ENCODE measurements at regions not wholly inside any gene's neighbourhood (a gene's known extent, or its start where the extent isn't known, plus 50 kb on each side); places are given as distances from the start of the nearest gene placed in this dataset.

DNA sequence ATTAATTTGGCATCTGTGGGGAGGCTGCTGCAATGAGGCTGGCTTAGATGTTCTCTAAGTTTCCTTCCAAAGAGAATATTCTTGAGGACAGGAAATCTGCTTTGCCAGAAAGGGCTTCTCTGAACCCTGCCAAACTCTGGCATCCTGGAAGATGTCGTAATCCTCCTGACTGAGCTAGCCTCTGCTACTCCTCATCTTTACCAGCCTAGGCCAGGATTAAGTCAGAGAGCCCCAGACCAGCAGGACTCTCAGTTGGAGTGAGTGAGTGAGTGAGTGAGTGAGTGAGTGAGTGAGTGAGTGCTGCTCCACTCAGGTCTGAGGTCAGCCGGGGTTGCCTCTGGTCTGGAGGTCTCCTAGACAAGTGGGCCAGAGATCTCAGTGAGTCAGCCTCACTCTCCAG, 104.9 kb upstream of the SOD3 start:
- no peaks in the 10 kb centered on the region for H3K9me3 ChIP-seq (ENCODE audit: control insufficient read depth, low read length)
- DNase-seq (peak in 1 of 3 donors; percentile 30), ATAC-seq (peak; percentile 74 to 79)
- intact Hi-C loops (cut with DNase I): no loop called here
- no peak overlapping the region for H3K4me3 ChIP-seq (ENCODE audit: low read length)
- no peaks in the 10 kb centered on the region for H3K27me3 ChIP-seq (ENCODE audit: control insufficient read depth, insufficient read depth)
- H3K4me1 ChIP-seq (ENCODE audit: control insufficient read depth, insufficient read depth, low read length): no peaks in the 10 kb centered on the region
- 61% methylated on average over 2 of the region's 2 CpGs for WGBS
- H3K27ac ChIP-seq (ENCODE audit: low read length): peak overlapping the region; percentile 50

DNA sequence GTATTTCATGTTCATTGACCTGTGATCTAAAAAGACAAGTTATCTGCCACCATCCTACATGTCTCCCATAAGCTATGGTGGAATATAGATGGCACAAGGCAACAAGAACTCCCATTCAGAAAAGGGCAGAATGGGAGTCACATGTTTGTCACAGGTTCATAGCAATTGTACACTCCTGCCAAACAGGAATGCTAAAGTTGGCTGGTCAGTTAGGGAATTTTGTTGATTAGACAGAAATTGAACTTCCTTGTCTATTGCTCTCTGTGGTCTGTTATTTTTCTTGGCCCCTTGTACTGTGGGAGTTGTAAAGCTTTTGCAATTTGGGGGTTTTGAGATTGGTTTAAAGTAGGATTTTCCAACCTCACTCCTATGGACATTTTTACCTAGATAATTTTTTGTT, 101.7 kb upstream of the SOD3 start:
- intact Hi-C loops (cut with DNase I): no loop called here
- Histone ChIP-seq H3K9me3 (ENCODE audit: control insufficient read depth, low read length) (no peaks in the 10 kb centered on the region), H3K27ac (ENCODE audit: low read length) (no peak overlapping the region), H3K27me3 (ENCODE audit: control insufficient read depth, insufficient read depth) (no peaks in the 10 kb centered on the region), H3K4me1 (ENCODE audit: control insufficient read depth, insufficient read depth, low read length) (no peaks in the 10 kb centered on the region), H3K4me3 (ENCODE audit: low read length) (no peak overlapping the region)
- ATAC-seq (no peak), DNase-seq (no peak)

- no peaks in the 10 kb centered on the region for H3K27me3 ChIP-seq (ENCODE audit: control insufficient read depth, insufficient read depth)
- H3K27ac ChIP-seq (ENCODE audit: low read length): no peak overlapping the region
- intact Hi-C loops (cut with DNase I): no loop called here
- no peaks in the 10 kb centered on the region for H3K4me1 ChIP-seq (ENCODE audit: control insufficient read depth, insufficient read depth, low read length)
- no peak overlapping the region for H3K4me3 ChIP-seq (ENCODE audit: low read length)
- DNase-seq (no peak), ATAC-seq (no peak)
- 86% methylated on average over 1 of the region's 1 CpG for WGBS
- H3K9me3 ChIP-seq (ENCODE audit: control insufficient read depth, low read length): no peaks in the 10 kb centered on the region
These were observed 95.3 kb upstream of the SOD3 start for GRCh38 chr4:24700118-24700517.

DNA sequence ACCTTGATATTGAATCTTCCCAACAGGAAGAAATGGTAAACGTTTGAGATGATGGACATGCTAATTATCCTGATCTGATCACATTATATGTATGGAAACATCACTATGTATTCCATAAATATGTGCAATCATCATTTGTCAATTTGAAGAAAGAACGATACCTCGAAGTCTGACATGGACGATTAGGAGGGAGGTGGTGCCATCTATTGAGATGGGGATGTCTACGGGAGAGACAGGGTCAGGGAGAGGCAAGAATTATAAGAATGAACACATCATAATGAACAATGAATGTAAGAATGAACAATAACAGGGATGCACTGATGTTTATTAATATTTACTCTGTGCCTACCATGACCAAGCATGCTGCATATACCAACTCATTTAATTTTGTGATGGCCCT, 93.7 kb upstream of the SOD3 start:
- DNase-seq (no peak), ATAC-seq (no peak)
- H3K9me3 ChIP-seq (ENCODE audit: control insufficient read depth, low read length): no peaks in the 10 kb centered on the region
- no peak overlapping the region for H3K27ac ChIP-seq (ENCODE audit: low read length)
- no peak overlapping the region for H3K4me3 ChIP-seq (ENCODE audit: low read length)
- no peaks in the 10 kb centered on the region for H3K27me3 ChIP-seq (ENCODE audit: control insufficient read depth, insufficient read depth)
- intact Hi-C loops (cut with DNase I): no loop called here
- H3K4me1 ChIP-seq (ENCODE audit: control insufficient read depth, insufficient read depth, low read length): no peaks in the 10 kb centered on the region
- 72% methylated on average over 5 of the region's 5 CpGs for WGBS

DNA sequence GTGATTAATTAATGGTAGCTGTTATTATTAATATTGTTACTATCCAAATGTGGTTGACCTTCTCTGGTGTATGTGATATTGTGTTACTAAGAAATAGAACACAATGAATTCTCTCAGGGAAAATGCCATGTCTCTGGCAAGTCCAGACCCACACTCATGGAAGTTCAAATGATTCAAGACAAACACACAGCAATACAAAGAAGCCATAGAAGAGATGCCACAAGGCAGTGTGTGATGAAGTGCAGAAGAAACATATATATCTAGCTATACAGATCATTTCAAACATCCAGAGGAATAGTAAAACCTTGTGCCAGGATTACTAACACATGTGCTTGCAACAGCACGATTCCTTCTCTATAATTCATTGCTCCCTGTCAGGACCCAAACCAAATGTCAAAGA, 93.1 kb upstream of the SOD3 start:
- Histone ChIP-seq H3K9me3 (ENCODE audit: control insufficient read depth, low read length) (no peaks in the 10 kb centered on the region), H3K27ac (ENCODE audit: low read length) (no peak overlapping the region), H3K27me3 (ENCODE audit: control insufficient read depth, insufficient read depth) (no peaks in the 10 kb centered on the region), H3K4me1 (ENCODE audit: control insufficient read depth, insufficient read depth, low read length) (no peaks in the 10 kb centered on the region), H3K4me3 (ENCODE audit: low read length) (no peak overlapping the region)
- 70% methylated on average over 1 of the region's 1 CpG for WGBS
- DNase-seq (no peak), ATAC-seq (no peak)
- intact Hi-C loops (cut with DNase I): no loop called here

DNA sequence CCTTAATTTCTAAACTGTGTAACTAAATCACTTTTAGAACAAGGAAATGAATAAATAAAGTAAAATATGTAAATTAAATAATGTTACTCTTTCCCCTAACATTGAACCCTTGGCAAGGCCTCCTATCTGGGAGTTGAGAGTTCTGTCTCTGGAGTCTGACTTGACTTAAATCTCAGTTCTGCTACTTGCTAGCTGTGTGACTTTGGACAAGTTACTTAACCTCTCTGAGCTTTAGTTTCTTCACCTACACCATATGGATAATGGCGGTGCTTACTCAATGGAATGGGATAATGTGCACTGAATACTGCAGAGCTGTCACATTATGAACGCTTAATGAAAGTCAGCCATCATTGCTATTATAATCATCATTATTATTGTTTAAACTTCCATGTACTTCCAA, 92.1 kb upstream of the SOD3 start:
- Histone ChIP-seq H3K9me3 (ENCODE audit: control insufficient read depth, low read length) (no peaks in the 10 kb centered on the region), H3K27me3 (ENCODE audit: control insufficient read depth, insufficient read depth) (no peaks in the 10 kb centered on the region), H3K4me3 (ENCODE audit: low read length) (no peak overlapping the region), H3K4me1 (ENCODE audit: control insufficient read depth, insufficient read depth, low read length) (no peaks in the 10 kb centered on the region), H3K27ac (ENCODE audit: low read length) (no peak overlapping the region)
- WGBS: 96% methylated on average over 2 of the region's 2 CpGs
- intact Hi-C loops (cut with DNase I): no loop called here
- no peak for DNase-seq
- no peak for ATAC-seq

GRCh38 chr4:24704149-24704548, 91.2 kb upstream of the SOD3 start:
- Histone ChIP-seq H3K27me3 (ENCODE audit: control insufficient read depth, insufficient read depth) (no peaks in the 10 kb centered on the region), H3K9me3 (ENCODE audit: control insufficient read depth, low read length) (no peaks in the 10 kb centered on the region), H3K4me1 (ENCODE audit: control insufficient read depth, insufficient read depth, low read length) (no peaks in the 10 kb centered on the region), H3K27ac (ENCODE audit: low read length) (no peak overlapping the region), H3K4me3 (ENCODE audit: low read length) (no peak overlapping the region)
- DNase-seq (no peak), ATAC-seq (no peak)
- intact Hi-C loops (cut with DNase I): no loop called here
- 71% methylated on average over 6 of the region's 6 CpGs for WGBS

- intact Hi-C loops (cut with DNase I): no loop called here
These were observed 90.2 kb upstream of the SOD3 start for GRCh38 chr4:24705016-24705753.

GRCh38 chr4:24713604-24714003, 81.8 kb upstream of the SOD3 start:
- intact Hi-C loops (cut with DNase I): no loop called here
- H3K4me3 ChIP-seq (ENCODE audit: low read length): no peak overlapping the region
- no peak overlapping the region for H3K27ac ChIP-seq (ENCODE audit: low read length)
- H3K27me3 ChIP-seq (ENCODE audit: control insufficient read depth, insufficient read depth): no peaks in the 10 kb centered on the region
- WGBS: 97% methylated on average over 2 of the region's 2 CpGs
- no peak for DNase-seq
- no peak for ATAC-seq
- H3K9me3 ChIP-seq (ENCODE audit: control insufficient read depth, low read length): no peaks in the 10 kb centered on the region
- no peaks in the 10 kb centered on the region for H3K4me1 ChIP-seq (ENCODE audit: control insufficient read depth, insufficient read depth, low read length)

More at GRCh38 chr4:24705016-24705753, 90.2 kb upstream of the SOD3 start:
- Histone ChIP-seq H3K4me3 (ENCODE audit: low read length) (no peak overlapping the region), H3K9me3 (ENCODE audit: control insufficient read depth, low read length) (no peaks in the 10 kb centered on the region), H3K27ac (ENCODE audit: low read length) (no peak overlapping the region), H3K4me1 (ENCODE audit: control insufficient read depth, insufficient read depth, low read length) (no peaks in the 10 kb centered on the region), H3K27me3 (ENCODE audit: control insufficient read depth, insufficient read depth) (no peaks in the 10 kb centered on the region)
- WGBS: 87% methylated on average over 10 of the region's 10 CpGs
- DNase-seq (no peak), ATAC-seq (no peak)

GRCh38 chr4:24719615-24720014, 75.8 kb upstream of the SOD3 start:
- DNase-seq: no peak
- Histone ChIP-seq H3K9me3 (ENCODE audit: control insufficient read depth, low read length) (no peaks in the 10 kb centered on the region), H3K27ac (ENCODE audit: low read length) (no peak overlapping the region), H3K4me1 (ENCODE audit: control insufficient read depth, insufficient read depth, low read length) (no peaks in the 10 kb centered on the region), H3K27me3 (ENCODE audit: control insufficient read depth, insufficient read depth) (no peaks in the 10 kb centered on the region), H3K4me3 (ENCODE audit: low read length) (no peak overlapping the region)
- no peak for ATAC-seq
- WGBS: 59% methylated on average over 5 of the region's 5 CpGs
- intact Hi-C loops (cut with DNase I): no loop called here

DNA sequence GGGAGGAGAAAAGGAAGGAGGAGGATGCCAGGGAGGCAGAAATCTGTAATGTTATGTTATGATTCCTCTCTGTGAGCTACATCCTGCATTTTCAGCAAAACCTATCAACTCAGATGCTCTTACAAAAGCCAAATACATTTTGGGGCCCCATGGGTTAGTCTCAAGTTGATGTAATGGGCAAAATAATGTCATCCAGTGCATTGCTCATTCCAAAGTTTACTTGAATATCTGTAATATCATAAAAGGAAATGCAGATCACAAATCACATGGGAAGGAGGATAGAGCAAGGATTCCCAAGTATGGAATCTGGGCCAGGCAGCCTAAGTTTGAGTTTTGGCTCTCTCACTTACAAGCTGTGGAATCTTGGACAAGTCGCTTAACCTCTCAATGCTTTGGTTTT, 74.9 kb upstream of the SOD3 start:
- Histone ChIP-seq H3K9me3 (ENCODE audit: control insufficient read depth, low read length) (no peaks in the 10 kb centered on the region), H3K4me3 (ENCODE audit: low read length) (no peak overlapping the region), H3K27ac (ENCODE audit: low read length) (no peak overlapping the region), H3K27me3 (ENCODE audit: control insufficient read depth, insufficient read depth) (no peaks in the 10 kb centered on the region), H3K4me1 (ENCODE audit: control insufficient read depth, insufficient read depth, low read length) (no peaks in the 10 kb centered on the region)
- ATAC-seq (no peak), DNase-seq (no peak)
- 55% methylated on average over 1 of the region's 1 CpG for WGBS
- intact Hi-C loops (cut with DNase I): no loop called here

- Histone ChIP-seq H3K4me1 (ENCODE audit: control insufficient read depth, insufficient read depth, low read length) (no peaks in the 10 kb centered on the region), H3K27me3 (ENCODE audit: control insufficient read depth, insufficient read depth) (no peaks in the 10 kb centered on the region), H3K9me3 (ENCODE audit: control insufficient read depth, low read length) (no peaks in the 10 kb centered on the region), H3K4me3 (ENCODE audit: low read length) (no peak overlapping the region), H3K27ac (ENCODE audit: low read length) (no peak overlapping the region)
- 75% methylated on average over 2 of the region's 2 CpGs for WGBS
- DNase-seq (no peak), ATAC-seq (no peak)
- intact Hi-C loops (cut with DNase I): no loop called here
These were observed 74.4 kb upstream of the SOD3 start for GRCh38 chr4:24720979-24721378.

Data from right cardiac atrium (tissue), 5 donors.